ENCODE measurements at regions not wholly inside any gene's neighbourhood (a gene's known extent, or its start where the extent isn't known, plus 50 kb on each side); places are given as distances from the start of the nearest gene placed in this dataset.

- Histone ChIP-seq H3K27ac (ENCODE audit: control insufficient read depth, insufficient read depth) (no peak overlapping the region), H3K27me3 (replicated peaks in 1 of 2; ENCODE audit: control insufficient read depth in 2 of 2, insufficient read depth in 2 of 2, low read length in 1 of 2) (no peaks in the 10 kb centered on the region), H3K79me2 (ENCODE audit: control insufficient read depth, insufficient read depth, low read length) (no peaks in the 10 kb centered on the region), H3K4me1 (ENCODE audit: control insufficient read depth, insufficient read depth, low read length) (no peaks in the 10 kb centered on the region), H3K4me2 (ENCODE audit: control insufficient read depth, insufficient read depth) (no peak overlapping the region), H3K36me3 (ENCODE audit: control insufficient read depth in 2 of 2, insufficient read depth in 2 of 2, low read length in 1 of 2) (no peaks in the 10 kb centered on the region), H3K4me3 (no peak overlapping the region), H2AFZ (ENCODE audit: control insufficient read depth, low read depth, low read length) (no peak overlapping the region), H4K20me1 (ENCODE audit: control insufficient read depth, insufficient read depth) (no peaks in the 10 kb centered on the region), H3K9me3 (replicated peaks; ENCODE audit: control insufficient read depth, insufficient read depth, low read length) (no peaks in the 10 kb centered on the region), H3K9ac (ENCODE audit: control insufficient read depth, insufficient read depth, low read length) (no peak overlapping the region)
- no TSS peak for BruUV-seq (replicated peaks)
- intact Hi-C loops (cut with micrococcal nuclease; ENCODE audit: unreplicated experiment) (no loop called here), in situ Hi-C loops (cut with MboI) (no loop called here)
- ChIA-PET SMC1A (ENCODE audit: uncharacterized antibody, unreplicated experiment) (no interaction called here), RAD21 (ENCODE audit: unreplicated experiment) (no interaction called here), CTCF (no interaction called here), POLR2A (no interaction called here)
- FAIRE-seq (no peak), DNase-seq (ENCODE audit: low read depth, low spot score) (no peak), ATAC-seq (no peak)
- TF ChIP-seq TCF3 (IDR thresholded peaks at IDR 0.05; ENCODE audit: borderline replicate concordance, insufficient read depth, low read depth, low read length) = no peak
- no peak for TF ChIP-seq ZSCAN29 (IDR thresholded peaks at IDR 0.05)
- TF ChIP-seq SUPT20H (IDR thresholded peaks at IDR 0.05; ENCODE audit: borderline replicate concordance, control insufficient read depth, low read depth, low read length) = no peak
- TF ChIP-seq CREB1 (IDR thresholded peaks at IDR 0.05; ENCODE audit: low read depth) = no peak
- TF ChIP-seq BHLHE40 (IDR thresholded peaks at IDR 0.05; ENCODE audit: borderline replicate concordance in 1 of 2, low read depth in 2 of 2, low read length in 1 of 2) = no peak
- no peak for TF ChIP-seq RELA (IDR thresholded peaks at IDR 0.05; ENCODE audit: borderline replicate concordance, partially characterized antibody)
- TF ChIP-seq POLR2A (IDR thresholded peaks at IDR 0.05; ENCODE audit: low read depth, low read length) = no peak
- TF ChIP-seq NR2F1 (conservative IDR thresholded peaks at IDR 0.05) = no peak
- no peak for TF ChIP-seq CBX3 (IDR thresholded peaks at IDR 0.05; ENCODE audit: borderline replicate concordance, low read depth)
- no peak for TF ChIP-seq GATAD2B (conservative IDR thresholded peaks at IDR 0.05; ENCODE audit: low read depth)
- no peak for TF ChIP-seq HDAC6 (IDR thresholded peaks at IDR 0.05; ENCODE audit: unreplicated experiment)
- no peak for TF ChIP-seq POLR2AphosphoS5 (IDR thresholded peaks at IDR 0.05; ENCODE audit: low read length)
Measured at GRCh38 chr3:26271848-26272247, 350.7 kb upstream of the LRRC3B start.

- in situ Hi-C loops (cut with MboI) = no loop called here
- RAD21 ChIA-PET (ENCODE audit: unreplicated experiment) = no interaction called here
Measured at GRCh38 chr3:26273196-26273595, 349.4 kb upstream of the LRRC3B start.

More at GRCh38 chr3:26273196-26273595, 349.4 kb upstream of the LRRC3B start:
- H3K9ac ChIP-seq (ENCODE audit: control insufficient read depth, insufficient read depth, low read length) = no peak overlapping the region
- ATAC-seq = no peak
- no peaks in the 10 kb centered on the region for H3K9me3 ChIP-seq (replicated peaks; ENCODE audit: control insufficient read depth, insufficient read depth, low read length)
- no peak for FAIRE-seq
- no peak overlapping the region for H3K27ac ChIP-seq (ENCODE audit: control insufficient read depth, insufficient read depth)
- H4K20me1 ChIP-seq (ENCODE audit: control insufficient read depth, insufficient read depth) = no peaks in the 10 kb centered on the region
- no peaks in the 10 kb centered on the region for H3K4me1 ChIP-seq (ENCODE audit: control insufficient read depth, insufficient read depth, low read length)
- no TSS peak for BruUV-seq (replicated peaks)
- no peaks in the 10 kb centered on the region for H3K27me3 ChIP-seq (replicated peaks in 1 of 2; ENCODE audit: control insufficient read depth in 2 of 2, insufficient read depth in 2 of 2, low read length in 1 of 2)
- no peaks in the 10 kb centered on the region for H3K79me2 ChIP-seq (ENCODE audit: control insufficient read depth, insufficient read depth, low read length)
- no peak overlapping the region for H2AFZ ChIP-seq (ENCODE audit: control insufficient read depth, low read depth, low read length)
- intact Hi-C loops (cut with micrococcal nuclease; ENCODE audit: unreplicated experiment) = no loop called here
- ChIA-PET CTCF (no interaction called here), POLR2A (no interaction called here), SMC1A (ENCODE audit: uncharacterized antibody, unreplicated experiment) (no interaction called here)
- H3K4me3 ChIP-seq = no peak overlapping the region
- H3K36me3 ChIP-seq (ENCODE audit: control insufficient read depth in 2 of 2, insufficient read depth in 2 of 2, low read length in 1 of 2) = no peaks in the 10 kb centered on the region
- DNase-seq (ENCODE audit: low read depth, low spot score) = no peak
- no peak overlapping the region for H3K4me2 ChIP-seq (ENCODE audit: control insufficient read depth, insufficient read depth)
- TF ChIP-seq ZBTB11 (CRISPR knock-in tag; IDR thresholded peaks at IDR 0.05) (no peak), CBFB (IDR thresholded peaks at IDR 0.05; ENCODE audit: low read depth) (no peak), MEF2B (IDR thresholded peaks at IDR 0.05; ENCODE audit: partially characterized antibody, poor library complexity, severe bottlenecking) (no peak), NBN (IDR thresholded peaks at IDR 0.05) (no peak), MXI1 (IDR thresholded peaks at IDR 0.05; ENCODE audit: low read depth, low read length) (no peak), RELA (IDR thresholded peaks at IDR 0.05; ENCODE audit: borderline replicate concordance, partially characterized antibody) (no peak)
